ENCODE measurements at regions not wholly inside any gene's neighbourhood (a gene's known extent, or its start where the extent isn't known, plus 50 kb on each side); places are given as distances from the start of the nearest gene placed in this dataset.

DNA sequence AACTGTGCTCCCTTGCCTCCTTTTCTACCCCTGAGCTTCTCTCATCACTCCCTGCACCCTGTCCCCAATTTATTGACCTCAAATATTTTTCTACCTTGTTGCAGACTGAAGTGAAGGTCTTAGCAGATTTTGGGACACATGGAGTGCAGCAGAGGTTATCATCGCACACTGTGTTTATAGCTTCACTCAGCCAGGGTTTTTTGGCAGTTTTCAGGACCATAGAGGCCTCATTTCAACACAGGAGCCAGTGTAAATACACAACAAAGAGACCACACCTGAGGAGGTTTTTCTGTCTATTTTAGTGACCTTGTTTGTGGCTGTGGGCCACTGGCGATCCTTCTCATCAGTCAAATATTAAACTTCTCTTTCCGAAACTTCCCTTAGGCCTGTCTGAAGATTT, 457.1 kb downstream of the SPRY1 start:
- Histone ChIP-seq H3K27ac (no peak overlapping the region), H3K4me1 (peaks cover 0 to 13% (median 6%) of the 10 kb centered on the region in 4 donors), H3K4me3 (no peak overlapping the region), H3K36me3 (no peaks in the 10 kb centered on the region), H3K9me3 (no peaks in the 10 kb centered on the region), H3K27me3 (no peaks in the 10 kb centered on the region)
- TF ChIP-seq, protein P1, sequence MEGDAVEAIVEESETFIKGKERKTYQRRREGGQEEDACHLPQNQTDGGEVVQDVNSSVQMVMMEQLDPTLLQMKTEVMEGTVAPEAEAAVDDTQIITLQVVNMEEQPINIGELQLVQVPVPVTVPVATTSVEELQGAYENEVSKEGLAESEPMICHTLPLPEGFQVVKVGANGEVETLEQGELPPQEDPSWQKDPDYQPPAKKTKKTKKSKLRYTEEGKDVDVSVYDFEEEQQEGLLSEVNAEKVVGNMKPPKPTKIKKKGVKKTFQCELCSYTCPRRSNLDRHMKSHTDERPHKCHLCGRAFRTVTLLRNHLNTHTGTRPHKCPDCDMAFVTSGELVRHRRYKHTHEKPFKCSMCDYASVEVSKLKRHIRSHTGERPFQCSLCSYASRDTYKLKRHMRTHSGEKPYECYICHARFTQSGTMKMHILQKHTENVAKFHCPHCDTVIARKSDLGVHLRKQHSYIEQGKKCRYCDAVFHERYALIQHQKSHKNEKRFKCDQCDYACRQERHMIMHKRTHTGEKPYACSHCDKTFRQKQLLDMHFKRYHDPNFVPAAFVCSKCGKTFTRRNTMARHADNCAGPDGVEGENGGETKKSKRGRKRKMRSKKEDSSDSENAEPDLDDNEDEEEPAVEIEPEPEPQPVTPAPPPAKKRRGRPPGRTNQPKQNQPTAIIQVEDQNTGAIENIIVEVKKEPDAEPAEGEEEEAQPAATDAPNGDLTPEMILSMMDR (IDR thresholded peaks at IDR 0.05): no peak
- TF ChIP-seq EP300 (IDR thresholded peaks at IDR 0.05) (no peak), POLR2A (IDR thresholded peaks at IDR 0.05) (no peak), POLR2AphosphoS5 (IDR thresholded peaks at IDR 0.05) (no peak)
- no peak for DNase-seq
- WGBS, 2 donors: 92 to 98% methylated on average over 3 of the region's 3 CpGs
- no peak for ATAC-seq (ENCODE audit: low FRiP score in 2 of 2)

DNA sequence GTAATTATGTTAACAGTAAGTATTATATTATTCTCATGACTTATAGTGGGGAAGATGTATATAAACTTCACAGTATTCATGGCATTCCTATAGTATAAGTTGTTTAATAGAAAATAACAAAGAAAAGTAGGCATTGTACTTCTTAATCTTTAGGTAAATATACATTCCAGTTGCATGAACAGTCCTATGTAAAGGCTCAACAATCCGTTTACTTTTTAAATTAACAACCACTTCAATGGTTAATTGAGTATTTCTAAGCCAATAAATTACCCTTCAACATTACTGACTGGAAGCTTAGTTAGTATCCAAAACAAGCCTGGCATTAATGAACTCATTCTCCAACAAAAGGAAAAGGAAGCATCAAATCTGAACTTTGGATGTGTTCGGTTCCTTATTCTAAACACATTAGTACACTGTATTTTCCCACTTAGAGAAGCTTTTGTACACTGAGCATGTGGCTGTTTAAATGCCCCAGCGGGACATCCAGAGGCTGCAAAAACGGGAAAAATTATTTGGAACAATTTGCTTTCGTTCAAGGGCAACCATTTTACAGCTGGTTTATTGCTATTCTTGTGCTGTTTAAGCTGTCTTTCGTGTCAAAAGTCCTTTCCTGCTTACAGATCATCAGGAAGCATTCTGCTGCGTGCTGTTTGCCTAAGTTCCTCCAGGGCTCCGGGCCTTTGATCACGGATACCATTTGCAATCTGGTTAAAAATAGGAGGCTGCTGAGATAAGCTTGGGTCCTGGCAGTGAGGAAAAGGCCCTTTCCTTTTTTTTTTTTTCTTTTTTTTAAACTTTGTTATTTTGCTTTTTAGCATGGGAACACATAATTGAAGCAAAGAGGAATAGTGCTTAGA, 460.3 kb downstream of the SPRY1 start:
- H3K27ac ChIP-seq: peak overlapping the region; percentile 15 to 79 (median 44)
- DNase-seq (no peak), ATAC-seq (ENCODE audit: low FRiP score in 2 of 2) (peak; percentile 46 to 64)

DNA sequence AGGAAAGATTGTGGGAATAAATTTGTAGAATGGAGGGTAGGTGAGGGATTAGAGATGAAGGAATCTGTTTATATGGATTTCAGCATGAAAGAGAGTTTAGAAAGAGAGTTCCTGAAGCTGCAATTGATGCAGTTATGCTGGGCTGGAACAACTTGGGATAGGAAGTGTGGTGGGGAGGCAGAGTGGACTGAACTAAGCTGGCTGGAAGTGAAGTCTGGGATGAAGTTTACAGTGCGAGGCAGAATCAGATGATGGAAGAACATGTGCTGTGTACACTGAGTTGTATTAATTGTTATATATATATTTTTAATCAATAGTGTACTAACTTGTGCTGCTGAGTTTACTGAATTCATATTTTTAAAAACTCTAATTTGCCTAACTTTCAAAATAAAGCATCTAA, 461.9 kb downstream of the SPRY1 start:
- WGBS, 2 donors: 75 to 82% methylated on average over 1 of the region's 1 CpG
- ATAC-seq (ENCODE audit: low FRiP score in 2 of 2) (no peak), DNase-seq (no peak)
- Histone ChIP-seq H3K9me3 (no peaks in the 10 kb centered on the region), H3K4me3 (no peak overlapping the region), H3K27ac (peak overlapping the region in 1 of 4 donors; percentile 7), H3K36me3 (no peaks in the 10 kb centered on the region), H3K27me3 (no peaks in the 10 kb centered on the region), H3K4me1 (peaks cover 0 to 8% (median 6%) of the 10 kb centered on the region in 4 donors)
- TF ChIP-seq POLR2AphosphoS5 (IDR thresholded peaks at IDR 0.05): no peak
- no peak for TF ChIP-seq POLR2A (IDR thresholded peaks at IDR 0.05)
- TF ChIP-seq, protein P1 (IDR thresholded peaks at IDR 0.05): no peak
- TF ChIP-seq EP300 (IDR thresholded peaks at IDR 0.05): no peak

More for the DNA sequence above, 460.3 kb downstream of the SPRY1 start:
- H3K27me3 ChIP-seq: no peaks in the 10 kb centered on the region
- no peaks in the 10 kb centered on the region for H3K36me3 ChIP-seq
- TF ChIP-seq EP300 (IDR thresholded peaks at IDR 0.05) (no peak), POLR2AphosphoS5 (IDR thresholded peaks at IDR 0.05) (no peak), POLR2A (IDR thresholded peaks at IDR 0.05) (no peak)
- TF ChIP-seq, protein P1 (IDR thresholded peaks at IDR 0.05): peak in 1 of 6 experiments; percentile 7
- H3K4me1 ChIP-seq: peaks cover 0 to 8% (median 6%) of the 10 kb centered on the region in 4 donors
- H3K9me3 ChIP-seq: no peaks in the 10 kb centered on the region
- WGBS, 2 donors: 18 to 22% methylated on average over 9 of the region's 9 CpGs
- H3K4me3 ChIP-seq: no peak overlapping the region

DNA sequence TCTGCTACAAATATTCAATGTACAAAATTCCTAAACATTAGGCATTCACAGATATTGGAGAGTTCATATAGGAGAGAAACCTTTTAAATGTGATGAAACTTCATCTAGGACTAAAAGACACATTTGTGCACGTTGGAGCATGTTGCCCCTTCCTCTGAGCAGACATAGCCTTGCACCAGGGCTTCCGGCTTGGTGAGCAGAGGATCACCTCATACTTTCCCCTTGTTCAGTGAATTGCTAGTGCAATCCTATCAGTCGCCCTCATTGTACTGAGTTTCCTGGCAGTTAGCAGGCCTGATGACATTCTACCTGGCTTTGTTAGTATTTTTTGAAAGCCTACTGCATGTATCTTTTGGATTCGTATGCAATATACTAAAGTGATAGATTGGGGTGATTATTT, 466.2 kb downstream of the SPRY1 start:
- DNase-seq: no peak
- H3K4me3 ChIP-seq: no peak overlapping the region
- no peaks in the 10 kb centered on the region for H3K36me3 ChIP-seq
- no peaks in the 10 kb centered on the region for H3K27me3 ChIP-seq
- H3K27ac ChIP-seq: no peak overlapping the region
- no peak for ATAC-seq (ENCODE audit: low FRiP score in 2 of 2)
- 83 to 87% methylated on average over 4 of the region's 4 CpGs for WGBS, 2 donors
- TF ChIP-seq, protein P1 (IDR thresholded peaks at IDR 0.05): no peak
- TF ChIP-seq EP300 (IDR thresholded peaks at IDR 0.05): no peak
- TF ChIP-seq POLR2A (IDR thresholded peaks at IDR 0.05): no peak
- no peak for TF ChIP-seq POLR2AphosphoS5 (IDR thresholded peaks at IDR 0.05)
- peaks cover 0 to 6% (median 2%) of the 10 kb centered on the region in 4 donors for H3K4me1 ChIP-seq
- H3K9me3 ChIP-seq: no peaks in the 10 kb centered on the region

All from upper lobe of left lung (tissue), 6 donors.